Liver (tissue), 3 donors: ENCODE measurements at regions not wholly inside any gene's neighbourhood (a gene's known extent, or its start where the extent isn't known, plus 50 kb on each side); places are given as distances from the start of the nearest gene placed in this dataset.

Experiments used
- ATF3 ChIP-seq: IDR thresholded peaks from 2 replicates; pipeline ENCODE4 v1.6.1; 2016; ENCODE audit warnings: antibody characterized with exemption
- CTCF ChIP-seq: fragments of 150-350 bp; IDR thresholded peaks from 2 replicates; pipeline ENCODE4 v1.5.1; 2017; ENCODE audit warnings: improper control_type of control experiment, low read depth, low read length; ENCODE audit not compliant: missing input control
- JUND ChIP-seq, 2 donors: IDR thresholded peaks; 2 replicates each; pipeline ENCODE4 v1.6.1; 2016; ENCODE audit warnings: antibody characterized with exemption in 2 of 2
- MAX ChIP-seq: IDR thresholded peaks from 2 replicates; pipeline ENCODE4 v1.6.1; 2016; ENCODE audit warnings: antibody characterized with exemption
- NR2F2 ChIP-seq: IDR thresholded peaks from 2 replicates; pipeline ENCODE4 v1.6.1; 2016; ENCODE audit warnings: antibody characterized with exemption
- RAD21 ChIP-seq, 2 donors: IDR thresholded peaks; 2 replicates each; pipeline ENCODE4 v1.6.1; 2016; ENCODE audit warnings: antibody characterized with exemption in 2 of 2, mild to moderate bottlenecking in 2 of 2
- RXRA ChIP-seq, 2 donors: IDR thresholded peaks; 2 replicates each; pipeline ENCODE4 v1.6.1; 2017 to 2018; ENCODE audit warnings: antibody characterized with exemption in 2 of 2, mild to moderate bottlenecking in 1 of 2
- SP1 ChIP-seq: IDR thresholded peaks from 2 replicates; pipeline ENCODE4 v1.6.1; 2018; ENCODE audit warnings: antibody characterized with exemption, mild to moderate bottlenecking
- TAF1 ChIP-seq: conservative IDR thresholded peaks from 2 replicates; pipeline ENCODE4 v1.6.1; 2016; ENCODE audit warnings: antibody characterized with exemption, mild to moderate bottlenecking
- YY1 ChIP-seq: IDR thresholded peaks from 2 replicates; pipeline ENCODE4 v1.6.1; 2016; ENCODE audit warnings: antibody characterized with exemption, mild to moderate bottlenecking
- ZBTB33 ChIP-seq: IDR thresholded peaks from 2 replicates; pipeline ENCODE4 v1.6.1; 2016; ENCODE audit warnings: antibody characterized with exemption
- TF ChIP-seq, protein P1 (sequence below): IDR thresholded peaks from 2 replicates; pipeline ENCODE4 v1.6.1; 2016; ENCODE audit warnings: antibody characterized with exemption, mild to moderate bottlenecking
- donor health status: healthy.
- donor health status: healthy.

DNA sequence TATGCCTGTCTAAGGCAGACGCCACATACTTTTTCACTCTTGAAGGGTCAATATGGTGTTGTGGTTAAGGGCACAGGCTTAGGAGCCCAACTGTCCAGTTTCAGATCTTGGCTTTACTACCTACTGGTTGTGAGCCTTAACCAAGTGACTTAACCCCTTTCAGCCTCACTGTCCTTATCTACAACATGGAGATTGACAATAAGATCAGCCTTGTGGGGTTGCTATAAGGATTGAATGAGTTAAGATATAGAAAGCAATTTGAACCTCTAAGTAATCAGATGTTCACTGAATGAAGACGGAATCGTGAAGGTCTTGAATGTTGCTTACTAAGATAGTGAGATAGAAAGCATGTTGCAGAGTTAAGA lies 121.3 kb upstream of the JUN start:
- no peak for TF ChIP-seq TAF1
- TF ChIP-seq YY1 = no peak
- TF ChIP-seq CTCF = no peak
- no peak for TF ChIP-seq SP1
- TF ChIP-seq JUND (IDR thresholded peaks at IDR 0.05) = no peak
- no peak for TF ChIP-seq ZBTB33
- TF ChIP-seq, protein P1, sequence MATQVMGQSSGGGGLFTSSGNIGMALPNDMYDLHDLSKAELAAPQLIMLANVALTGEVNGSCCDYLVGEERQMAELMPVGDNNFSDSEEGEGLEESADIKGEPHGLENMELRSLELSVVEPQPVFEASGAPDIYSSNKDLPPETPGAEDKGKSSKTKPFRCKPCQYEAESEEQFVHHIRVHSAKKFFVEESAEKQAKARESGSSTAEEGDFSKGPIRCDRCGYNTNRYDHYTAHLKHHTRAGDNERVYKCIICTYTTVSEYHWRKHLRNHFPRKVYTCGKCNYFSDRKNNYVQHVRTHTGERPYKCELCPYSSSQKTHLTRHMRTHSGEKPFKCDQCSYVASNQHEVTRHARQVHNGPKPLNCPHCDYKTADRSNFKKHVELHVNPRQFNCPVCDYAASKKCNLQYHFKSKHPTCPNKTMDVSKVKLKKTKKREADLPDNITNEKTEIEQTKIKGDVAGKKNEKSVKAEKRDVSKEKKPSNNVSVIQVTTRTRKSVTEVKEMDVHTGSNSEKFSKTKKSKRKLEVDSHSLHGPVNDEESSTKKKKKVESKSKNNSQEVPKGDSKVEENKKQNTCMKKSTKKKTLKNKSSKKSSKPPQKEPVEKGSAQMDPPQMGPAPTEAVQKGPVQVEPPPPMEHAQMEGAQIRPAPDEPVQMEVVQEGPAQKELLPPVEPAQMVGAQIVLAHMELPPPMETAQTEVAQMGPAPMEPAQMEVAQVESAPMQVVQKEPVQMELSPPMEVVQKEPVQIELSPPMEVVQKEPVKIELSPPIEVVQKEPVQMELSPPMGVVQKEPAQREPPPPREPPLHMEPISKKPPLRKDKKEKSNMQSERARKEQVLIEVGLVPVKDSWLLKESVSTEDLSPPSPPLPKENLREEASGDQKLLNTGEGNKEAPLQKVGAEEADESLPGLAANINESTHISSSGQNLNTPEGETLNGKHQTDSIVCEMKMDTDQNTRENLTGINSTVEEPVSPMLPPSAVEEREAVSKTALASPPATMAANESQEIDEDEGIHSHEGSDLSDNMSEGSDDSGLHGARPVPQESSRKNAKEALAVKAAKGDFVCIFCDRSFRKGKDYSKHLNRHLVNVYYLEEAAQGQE = no peak
- TF ChIP-seq NR2F2 = no peak
- no peak for TF ChIP-seq RXRA (IDR thresholded peaks at IDR 0.05)
- no peak for TF ChIP-seq RAD21 (IDR thresholded peaks at IDR 0.05)
- TF ChIP-seq MAX = no peak
- no peak for TF ChIP-seq ATF3
